MCF 10A (cell line): ENCODE measurements at regions not wholly inside any gene's neighbourhood (a gene's known extent, or its start where the extent isn't known, plus 50 kb on each side); places are given as distances from the start of the nearest gene placed in this dataset.
A peak's percentile ranks its signal among the peaks of the same experiment; 100 is the strongest.

Experiments used
- BruUV-seq: library from RNA; stranded (reverse); fragments of 400-500 nt; replicated peaks from 2 replicates; lab custom pipeline; 2021; lab: Mats Ljungman, UMichigan
- CTCF ChIA-PET: fragments of 300-600 bp; sonication (Branson Sonifier 250); formaldehyde crosslinking; extraction: SDS; loops from one replicate; lab custom pipeline; 2021; ENCODE audit warnings: antibody characterized with exemption, inconsistent platforms; lab: Yijun Ruan, JAX
- POLR2A ChIA-PET: fragments of 300-600, 350-650 bp; sonication (Branson Sonifier 250); formaldehyde crosslinking; extraction: SDS; loops from one replicate; lab custom pipeline; 2020; ENCODE audit warnings: antibody characterized with exemption, inconsistent platforms; lab: Yijun Ruan, JAX
- DNase-seq: peaks from one replicate; pipeline ENCODE4 v3.0.0-alpha.2; 2018; ENCODE audit not compliant: unreplicated experiment
- H3K27ac Mint-ChIP-seq: one replicate; pipeline ENCODE4 v1.8.0; 2022; ENCODE audit warnings: mild to moderate bottlenecking, low read depth, mixed read lengths; ENCODE audit not compliant: unreplicated experiment
- H3K27me3 Mint-ChIP-seq: one replicate; pipeline ENCODE4 v1.8.0; 2022; ENCODE audit warnings: mixed read lengths; ENCODE audit not compliant: insufficient read depth, unreplicated experiment
- H3K36me3 Mint-ChIP-seq: one replicate; pipeline ENCODE4 v1.8.0; 2022; ENCODE audit warnings: mild to moderate bottlenecking, moderate library complexity, mixed read lengths; ENCODE audit not compliant: insufficient read depth, unreplicated experiment
- H3K4me1 Mint-ChIP-seq: one replicate; pipeline ENCODE4 v1.8.0; 2022; ENCODE audit warnings: mixed read lengths; ENCODE audit not compliant: insufficient read depth, unreplicated experiment
- H3K4me3 Mint-ChIP-seq: one replicate; pipeline ENCODE4 v1.8.0; 2022; ENCODE audit warnings: mild to moderate bottlenecking, moderate library complexity, mixed read lengths; ENCODE audit not compliant: unreplicated experiment
- H3K9me3 Mint-ChIP-seq: one replicate; pipeline ENCODE4 v1.8.0; 2022; ENCODE audit warnings: mixed read lengths; ENCODE audit not compliant: unreplicated experiment
- CTCF ChIP-seq: fragments of 200-600 bp; IDR thresholded peaks from one replicate; pipeline ENCODE4 v1.8.0; 2022; ENCODE audit warnings: antibody characterized with exemption, mild to moderate bottlenecking; ENCODE audit not compliant: unreplicated experiment
- intact Hi-C: fragments of 100-400 bp; cut with micrococcal nuclease; formaldehyde crosslinking; loops from 2 replicates; pipeline ENCODE4 v1.14.1; 2022

DNA sequence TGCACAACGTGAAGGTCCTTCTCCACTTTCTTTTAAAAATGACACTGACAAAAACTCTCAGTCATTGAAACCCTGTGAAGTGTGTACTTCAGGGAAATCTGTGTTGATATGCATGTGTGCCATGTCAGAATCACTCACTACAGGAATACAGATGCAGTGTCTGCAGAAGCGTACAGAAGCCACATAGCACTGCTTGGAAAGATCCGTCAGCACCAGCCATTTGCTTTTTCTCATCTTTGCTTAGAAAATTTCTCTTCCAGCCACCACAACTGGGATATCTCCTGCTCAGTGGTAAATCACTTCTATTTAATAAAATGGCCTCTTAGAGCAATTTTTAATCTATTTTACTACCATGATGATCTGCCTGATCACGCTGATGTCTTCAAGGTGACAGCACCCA lies 91.3 kb upstream of the ARHGEF26 start:
- ChIA-PET CTCF (no interaction called here), POLR2A (no interaction called here)
- intact Hi-C loops: no loop called here
- Mint-ChIP-seq H3K27me3 (no peaks in the 10 kb centered on the region), H3K27ac (no peak overlapping the region), H3K36me3 (no peaks in the 10 kb centered on the region), H3K9me3 (no peaks in the 10 kb centered on the region), H3K4me3 (no peak overlapping the region), H3K4me1 (no peaks in the 10 kb centered on the region)
- DNase-seq: no peak
- BruUV-seq: no TSS peak
- TF ChIP-seq CTCF: no peak

DNA sequence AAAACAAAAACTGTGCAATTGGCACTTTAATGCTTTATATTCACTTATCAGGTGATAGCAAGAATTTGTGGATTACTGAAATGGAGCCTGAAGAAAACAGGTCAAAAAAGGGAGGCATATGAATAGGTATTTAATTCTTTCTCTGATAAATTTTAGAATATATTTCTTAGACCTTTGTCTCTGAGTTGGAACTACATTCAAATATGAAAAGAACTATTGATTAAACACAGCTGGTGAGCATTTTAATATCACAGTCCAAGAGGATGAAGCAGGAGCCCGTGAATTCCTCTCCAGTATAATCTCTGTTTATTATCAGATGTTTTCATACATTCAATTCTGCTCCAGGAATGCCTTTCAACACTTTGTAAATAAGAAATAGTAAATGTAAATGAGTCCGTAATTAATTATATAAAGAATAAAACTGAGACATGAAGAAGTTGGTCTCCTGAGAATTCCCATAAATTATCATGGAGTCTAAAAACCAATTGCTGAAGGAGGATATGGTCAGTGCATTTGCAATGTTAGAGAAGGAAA lies 86.3 kb upstream of the ARHGEF26 start:
- POLR2A ChIA-PET: no interaction called here
- CTCF ChIA-PET: interaction anchor here (0.6 kb wide), 1 partner anchor 222 kb away, joined by 4 read pairs; no protein-coding TSS in a partner anchor
- Mint-ChIP-seq H3K9me3 (no peaks in the 10 kb centered on the region), H3K36me3 (no peaks in the 10 kb centered on the region), H3K4me1 (no peaks in the 10 kb centered on the region), H3K27ac (no peak overlapping the region), H3K4me3 (no peak overlapping the region), H3K27me3 (no peaks in the 10 kb centered on the region)
- no TSS peak for BruUV-seq
- DNase-seq: no peak
- TF ChIP-seq CTCF: no peak
- intact Hi-C loops: no loop called here

GRCh38 chr3:154040283-154040682 lies 80.9 kb upstream of the ARHGEF26 start:
- H3K36me3 Mint-ChIP-seq: no peaks in the 10 kb centered on the region
- peak; percentile 18 for TF ChIP-seq CTCF
- no peak overlapping the region for H3K27ac Mint-ChIP-seq
- no peaks in the 10 kb centered on the region for H3K9me3 Mint-ChIP-seq
- BruUV-seq: no TSS peak
- peak; percentile 49 for DNase-seq
- H3K4me1 Mint-ChIP-seq: no peaks in the 10 kb centered on the region
- no peak overlapping the region for H3K4me3 Mint-ChIP-seq
- intact Hi-C loops: loop anchor here (1.0 kb wide), 1 partner anchor 213 kb away; no protein-coding TSS in a partner anchor
- ChIA-PET CTCF (no interaction called here), POLR2A (no interaction called here)
- H3K27me3 Mint-ChIP-seq: no peaks in the 10 kb centered on the region

DNA sequence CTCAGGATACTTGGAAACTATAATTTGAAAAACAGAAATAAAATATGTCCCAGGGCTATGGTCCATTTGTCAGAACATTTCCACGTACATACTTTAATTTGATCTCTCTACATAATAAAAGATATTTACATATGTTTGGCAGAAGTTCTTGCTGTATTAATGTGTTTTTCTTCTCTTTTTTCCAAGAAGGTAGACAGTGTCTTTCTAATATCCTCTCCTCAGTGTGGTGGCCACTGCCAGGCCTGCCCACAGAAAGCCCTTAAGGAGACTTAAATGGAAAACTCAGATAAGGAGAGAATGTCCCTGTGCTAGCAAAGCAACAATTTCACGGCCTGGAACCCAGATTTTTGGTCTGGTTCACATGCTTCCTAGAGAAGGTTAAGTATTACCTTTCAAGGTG lies 76.5 kb upstream of the ARHGEF26 start:
- ChIA-PET CTCF (no interaction called here), POLR2A (no interaction called here)
- H3K4me1 Mint-ChIP-seq: no peaks in the 10 kb centered on the region
- H3K27ac Mint-ChIP-seq: no peak overlapping the region
- no peak overlapping the region for H3K4me3 Mint-ChIP-seq
- TF ChIP-seq CTCF: no peak
- H3K36me3 Mint-ChIP-seq: no peaks in the 10 kb centered on the region
- no peak for DNase-seq
- H3K27me3 Mint-ChIP-seq: no peaks in the 10 kb centered on the region
- BruUV-seq: no TSS peak
- no peaks in the 10 kb centered on the region for H3K9me3 Mint-ChIP-seq
- intact Hi-C loops: no loop called here
